Upper lobe of right lung (tissue), 1 donor: ENCODE measurements at regions not wholly inside any gene's neighbourhood (a gene's known extent, or its start where the extent isn't known, plus 50 kb on each side); places are given as distances from the start of the nearest gene placed in this dataset.
"Not testable (repeated sequence)": the region's sequence is repeated elsewhere in the genome, so short reads cannot be mapped to it uniquely, and the experiment has no call there.

ENCODE experiments used
- ATAC-seq: fragments of 200-7000 bp; cut with Tn5 transposase; one replicate; pipeline ENCODE4 v1.9.1; 2020; ENCODE audit warnings: mild to moderate bottlenecking, moderate library complexity
- DNase-seq: peaks from one replicate; pipeline ENCODE4 v3.0.0-alpha.2; 2020
- H3K27ac ChIP-seq: fragments of 200-600 bp; one replicate; pipeline ENCODE4 v1.8.0; 2022
- H3K27me3 ChIP-seq: fragments of 200-600 bp; one replicate; pipeline ENCODE4 v1.8.0; 2022; ENCODE audit warnings: mild to moderate bottlenecking
- H3K36me3 ChIP-seq: fragments of 200-600 bp; one replicate; pipeline ENCODE4 v1.8.0; 2022
- H3K4me1 ChIP-seq: fragments of 200-600 bp; one replicate; pipeline ENCODE4 v1.8.0; 2022
- H3K4me3 ChIP-seq: fragments of 200-600 bp; one replicate; pipeline ENCODE4 v1.8.0; 2022; ENCODE audit warnings: mild to moderate bottlenecking
- H3K9me3 ChIP-seq: fragments of 200-600 bp; one replicate; pipeline ENCODE4 v1.8.0; 2022
- intact Hi-C: fragments of 100-400 bp; cut with DNase I; formaldehyde crosslinking; loops from one replicate; pipeline ENCODE4 v1.11.0; 2022
- TF ChIP-seq, protein P1 (sequence below): fragments of 200-600 bp; IDR thresholded peaks from one replicate; pipeline ENCODE4 v1.8.0; 2022; ENCODE audit warnings: antibody characterized with exemption
- donor health status: DM: no; HTN: yes; CAD: no; lungs with severe emphysema.

DNA sequence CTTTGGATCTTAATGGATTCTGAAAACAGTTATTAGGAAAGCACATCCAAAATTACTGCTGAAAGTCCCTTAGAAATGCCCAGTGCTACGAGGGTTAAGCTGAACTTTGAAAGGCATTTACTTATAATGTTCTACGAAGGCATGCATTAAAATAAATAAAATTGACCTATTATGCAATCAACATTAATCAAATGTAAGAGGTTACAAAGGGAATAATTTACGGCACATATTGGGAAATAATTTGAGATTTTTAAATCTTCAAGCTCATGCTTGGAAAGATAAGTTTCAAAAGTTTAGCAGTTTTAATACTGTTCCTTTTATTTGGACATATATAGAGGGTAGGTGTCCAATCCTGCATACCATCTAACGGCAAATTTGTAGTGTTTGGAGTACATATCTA lies 1564.1 kb upstream of the DDX18 start:
- intact Hi-C loops, result no loop called here
- no peak overlapping the region for H3K27ac ChIP-seq
- TF ChIP-seq, protein P1, sequence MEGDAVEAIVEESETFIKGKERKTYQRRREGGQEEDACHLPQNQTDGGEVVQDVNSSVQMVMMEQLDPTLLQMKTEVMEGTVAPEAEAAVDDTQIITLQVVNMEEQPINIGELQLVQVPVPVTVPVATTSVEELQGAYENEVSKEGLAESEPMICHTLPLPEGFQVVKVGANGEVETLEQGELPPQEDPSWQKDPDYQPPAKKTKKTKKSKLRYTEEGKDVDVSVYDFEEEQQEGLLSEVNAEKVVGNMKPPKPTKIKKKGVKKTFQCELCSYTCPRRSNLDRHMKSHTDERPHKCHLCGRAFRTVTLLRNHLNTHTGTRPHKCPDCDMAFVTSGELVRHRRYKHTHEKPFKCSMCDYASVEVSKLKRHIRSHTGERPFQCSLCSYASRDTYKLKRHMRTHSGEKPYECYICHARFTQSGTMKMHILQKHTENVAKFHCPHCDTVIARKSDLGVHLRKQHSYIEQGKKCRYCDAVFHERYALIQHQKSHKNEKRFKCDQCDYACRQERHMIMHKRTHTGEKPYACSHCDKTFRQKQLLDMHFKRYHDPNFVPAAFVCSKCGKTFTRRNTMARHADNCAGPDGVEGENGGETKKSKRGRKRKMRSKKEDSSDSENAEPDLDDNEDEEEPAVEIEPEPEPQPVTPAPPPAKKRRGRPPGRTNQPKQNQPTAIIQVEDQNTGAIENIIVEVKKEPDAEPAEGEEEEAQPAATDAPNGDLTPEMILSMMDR, result no peak
- no peaks in the 10 kb centered on the region for H3K27me3 ChIP-seq
- no peaks in the 10 kb centered on the region for H3K4me1 ChIP-seq
- DNase-seq (no peak), ATAC-seq (no peak)
- no peak overlapping the region for H3K4me3 ChIP-seq
- peaks cover 3% of the 10 kb centered on the region for H3K9me3 ChIP-seq
- no peaks in the 10 kb centered on the region for H3K36me3 ChIP-seq

GRCh38 chr2:116264872-116265271 lies 1549.6 kb upstream of the DDX18 start:
- TF ChIP-seq, protein P1, result no peak
- no peak overlapping the region for H3K4me3 ChIP-seq
- intact Hi-C loops, result no loop called here
- H3K36me3 ChIP-seq, result no peaks in the 10 kb centered on the region
- no peak for ATAC-seq
- H3K27ac ChIP-seq, result no peak overlapping the region
- no peak for DNase-seq
- no peaks in the 10 kb centered on the region for H3K27me3 ChIP-seq
- no peaks in the 10 kb centered on the region for H3K4me1 ChIP-seq
- no peaks in the 10 kb centered on the region for H3K9me3 ChIP-seq

- Histone ChIP-seq H3K36me3 (no peaks in the 10 kb centered on the region), H3K4me3 (no peak overlapping the region), H3K27me3 (no peaks in the 10 kb centered on the region), H3K9me3 (no peaks in the 10 kb centered on the region), H3K4me1 (no peaks in the 10 kb centered on the region), H3K27ac (no peak overlapping the region)
- intact Hi-C loops, result no loop called here
- DNase-seq, result no peak
- no peak for ATAC-seq
- TF ChIP-seq, protein P1, result no peak
These were observed 1545.5 kb upstream of the DDX18 start for GRCh38 chr2:116269040-116269439.

DNA sequence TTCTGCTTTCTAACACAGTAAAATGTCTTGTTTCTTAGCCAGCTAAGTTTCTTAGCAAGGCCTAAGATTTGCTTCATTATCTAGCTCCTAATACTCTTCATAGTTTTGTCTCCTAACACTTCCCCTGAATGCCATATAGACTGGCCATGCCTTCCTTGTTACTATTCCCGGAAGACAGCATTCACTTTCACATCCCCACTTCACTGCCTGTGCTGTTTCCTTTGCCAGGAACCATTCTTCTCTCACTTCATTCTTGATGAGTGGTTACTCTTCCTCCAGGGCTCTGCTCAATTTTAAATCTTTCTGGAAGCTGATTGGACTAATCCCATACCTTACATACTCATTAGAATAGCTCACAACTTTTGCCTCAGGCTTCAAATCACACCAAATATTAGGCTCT lies 1510.2 kb upstream of the DDX18 start:
- no peak overlapping the region for H3K4me3 ChIP-seq

GRCh38 chr2:116317111-116317510 lies 1497.4 kb upstream of the DDX18 start:
- Histone ChIP-seq H3K9me3 (no peaks in the 10 kb centered on the region), H3K4me1 (no peaks in the 10 kb centered on the region), H3K27me3 (no peaks in the 10 kb centered on the region), H3K36me3 (no peaks in the 10 kb centered on the region), H3K27ac (no peak overlapping the region), H3K4me3 (no peak overlapping the region)
- TF ChIP-seq, protein P1, result no peak
- ATAC-seq, result no peak
- no peak for DNase-seq
- intact Hi-C loops, result no loop called here

More for the DNA sequence above, 1510.2 kb upstream of the DDX18 start:
- TF ChIP-seq, protein P1, result no peak
- intact Hi-C loops, result no loop called here
- H3K27ac ChIP-seq, result no peak overlapping the region
- no peak for ATAC-seq
- peaks cover 5% of the 10 kb centered on the region for H3K9me3 ChIP-seq
- no peaks in the 10 kb centered on the region for H3K4me1 ChIP-seq
- no peaks in the 10 kb centered on the region for H3K27me3 ChIP-seq
- no peaks in the 10 kb centered on the region for H3K36me3 ChIP-seq
- no peak for DNase-seq

DNA sequence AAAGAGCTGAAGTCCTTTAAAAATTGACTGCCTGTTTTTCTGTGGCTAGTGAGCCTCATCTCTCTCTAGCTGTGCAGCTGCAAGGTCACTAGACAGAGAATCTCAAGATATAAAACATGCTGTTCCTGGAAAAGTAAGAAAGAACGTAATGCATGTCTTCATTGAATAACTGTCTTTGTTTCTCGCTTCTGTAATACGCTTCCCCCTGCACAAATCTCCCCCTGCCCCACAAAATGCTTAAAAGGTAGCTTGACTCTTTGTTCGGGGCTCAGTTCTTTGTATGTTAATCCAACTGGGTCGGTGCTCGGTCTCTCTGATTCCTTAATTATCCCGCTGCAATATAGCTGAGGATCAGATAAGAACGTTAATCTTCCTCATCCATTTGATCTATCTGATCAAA lies 1495.9 kb upstream of the DDX18 start:
- intact Hi-C loops, result not testable (repeated sequence)

More for the DNA sequence above, 1495.9 kb upstream of the DDX18 start:
- not testable (repeated sequence) for DNase-seq, H3K9me3 ChIP-seq, H3K4me1 ChIP-seq, H3K27me3 ChIP-seq, H3K36me3 ChIP-seq, H3K4me3 ChIP-seq, H3K27ac ChIP-seq, ATAC-seq
